ENCODE measurements at regions not wholly inside any gene's neighbourhood (a gene's known extent, or its start where the extent isn't known, plus 50 kb on each side); places are given as distances from the start of the nearest gene placed in this dataset.

GRCh38 chr6:119461187-119461586, 111.6 kb upstream of the MAN1A1 start:
- TF ChIP-seq CTCF (IDR thresholded peaks at IDR 0.05) (no peak), POLR2A (IDR thresholded peaks at IDR 0.05) (no peak)

All from sigmoid colon (tissue), 3 donors.